ENCODE measurements at regions not wholly inside any gene's neighbourhood (a gene's known extent, or its start where the extent isn't known, plus 50 kb on each side); places are given as distances from the start of the nearest gene placed in this dataset.

GRCh38 chr18:4510160-4510559 lies 55.1 kb upstream of the DLGAP1 start:
- TF ChIP-seq, protein P1, sequence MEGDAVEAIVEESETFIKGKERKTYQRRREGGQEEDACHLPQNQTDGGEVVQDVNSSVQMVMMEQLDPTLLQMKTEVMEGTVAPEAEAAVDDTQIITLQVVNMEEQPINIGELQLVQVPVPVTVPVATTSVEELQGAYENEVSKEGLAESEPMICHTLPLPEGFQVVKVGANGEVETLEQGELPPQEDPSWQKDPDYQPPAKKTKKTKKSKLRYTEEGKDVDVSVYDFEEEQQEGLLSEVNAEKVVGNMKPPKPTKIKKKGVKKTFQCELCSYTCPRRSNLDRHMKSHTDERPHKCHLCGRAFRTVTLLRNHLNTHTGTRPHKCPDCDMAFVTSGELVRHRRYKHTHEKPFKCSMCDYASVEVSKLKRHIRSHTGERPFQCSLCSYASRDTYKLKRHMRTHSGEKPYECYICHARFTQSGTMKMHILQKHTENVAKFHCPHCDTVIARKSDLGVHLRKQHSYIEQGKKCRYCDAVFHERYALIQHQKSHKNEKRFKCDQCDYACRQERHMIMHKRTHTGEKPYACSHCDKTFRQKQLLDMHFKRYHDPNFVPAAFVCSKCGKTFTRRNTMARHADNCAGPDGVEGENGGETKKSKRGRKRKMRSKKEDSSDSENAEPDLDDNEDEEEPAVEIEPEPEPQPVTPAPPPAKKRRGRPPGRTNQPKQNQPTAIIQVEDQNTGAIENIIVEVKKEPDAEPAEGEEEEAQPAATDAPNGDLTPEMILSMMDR (IDR thresholded peaks at IDR 0.05; ENCODE audit: low read depth, low read length), result no peak
- TF ChIP-seq EZH2phosphoT487 (IDR thresholded peaks at IDR 0.05; ENCODE audit: low read depth), result no peak
